ENCODE measurements at regions not wholly inside any gene's neighbourhood (a gene's known extent, or its start where the extent isn't known, plus 50 kb on each side); places are given as distances from the start of the nearest gene placed in this dataset.

- no peak for DNase-seq (ENCODE audit: low spot score)
Observed at GRCh38 chr5:24831989-24832388, 187.2 kb upstream of the CDH10 start.

- no peak for DNase-seq (ENCODE audit: low spot score)
Observed at GRCh38 chr5:24823625-24824024, 178.8 kb upstream of the CDH10 start.

- no peak for DNase-seq (ENCODE audit: low spot score)
Observed at GRCh38 chr5:24819841-24820240, 175.1 kb upstream of the CDH10 start.

DNA sequence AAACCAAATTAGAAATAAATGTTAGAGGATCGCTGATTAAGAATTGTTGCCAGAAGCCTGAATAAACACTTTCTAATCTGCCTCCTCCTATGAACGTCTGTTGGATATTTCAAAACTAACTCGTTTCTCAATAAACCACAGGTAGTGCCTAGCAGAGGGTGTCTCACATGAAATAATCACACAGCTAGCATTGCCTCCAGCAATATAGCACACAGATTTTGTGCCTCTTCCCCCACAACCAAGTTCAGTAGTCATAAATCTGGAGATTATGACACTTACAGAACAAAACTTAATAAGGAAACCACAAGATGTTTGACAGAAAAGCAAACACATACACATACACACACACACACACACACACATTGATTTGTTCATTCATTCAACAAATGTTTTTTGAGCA is 173.2 kb upstream of the CDH10 start:
- DNase-seq (ENCODE audit: low spot score): no peak

DNA sequence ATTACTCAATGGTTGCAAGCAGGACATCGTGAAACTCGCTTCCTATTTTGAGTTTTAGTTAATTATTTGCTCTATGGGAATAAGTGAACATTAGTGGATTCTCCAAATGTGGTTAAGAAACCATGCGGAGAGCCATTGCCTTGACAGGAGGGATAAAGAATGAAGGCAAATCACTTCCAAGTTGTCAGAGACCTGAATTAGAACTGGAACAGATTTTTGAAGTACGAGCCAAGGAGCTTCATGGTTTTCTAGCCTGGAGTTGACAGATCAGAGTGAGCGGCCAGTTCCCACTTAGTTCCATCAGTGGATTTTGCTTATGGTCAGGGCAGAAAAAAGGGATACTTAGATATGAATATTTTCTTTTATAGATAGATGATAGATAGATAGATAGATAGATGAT is 171.4 kb upstream of the CDH10 start:
- no peak for DNase-seq (ENCODE audit: low spot score)

- DNase-seq (ENCODE audit: low spot score): no peak
Observed at GRCh38 chr5:24805230-24805629, 160.5 kb upstream of the CDH10 start.

- no peak for DNase-seq (ENCODE audit: low spot score)
Observed at GRCh38 chr5:24804221-24804681, 159.5 kb upstream of the CDH10 start.

DNA sequence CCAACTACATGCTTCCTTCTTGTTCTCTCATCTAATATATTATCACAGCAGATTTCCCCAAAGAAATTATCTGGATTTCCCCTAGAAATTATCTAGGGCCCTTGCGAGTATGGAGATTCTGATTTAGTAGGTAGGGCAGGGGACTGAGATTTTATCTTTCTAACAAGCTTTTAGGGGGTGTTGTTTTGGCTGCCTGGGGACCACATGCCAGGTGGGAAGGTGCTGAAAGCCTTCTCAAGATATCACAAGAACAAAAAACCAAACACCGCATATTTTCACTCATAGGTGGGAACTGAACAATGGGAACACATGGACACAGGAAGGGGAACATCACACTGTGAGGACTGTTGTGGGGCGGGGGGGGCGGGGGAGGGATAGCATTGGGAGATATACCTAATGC is 146.5 kb upstream of the CDH10 start:
- DNase-seq (ENCODE audit: low spot score): no peak

GRCh38 chr5:24789611-24790351 is 145.0 kb upstream of the CDH10 start:
- no peak for DNase-seq (ENCODE audit: low spot score)

DNA sequence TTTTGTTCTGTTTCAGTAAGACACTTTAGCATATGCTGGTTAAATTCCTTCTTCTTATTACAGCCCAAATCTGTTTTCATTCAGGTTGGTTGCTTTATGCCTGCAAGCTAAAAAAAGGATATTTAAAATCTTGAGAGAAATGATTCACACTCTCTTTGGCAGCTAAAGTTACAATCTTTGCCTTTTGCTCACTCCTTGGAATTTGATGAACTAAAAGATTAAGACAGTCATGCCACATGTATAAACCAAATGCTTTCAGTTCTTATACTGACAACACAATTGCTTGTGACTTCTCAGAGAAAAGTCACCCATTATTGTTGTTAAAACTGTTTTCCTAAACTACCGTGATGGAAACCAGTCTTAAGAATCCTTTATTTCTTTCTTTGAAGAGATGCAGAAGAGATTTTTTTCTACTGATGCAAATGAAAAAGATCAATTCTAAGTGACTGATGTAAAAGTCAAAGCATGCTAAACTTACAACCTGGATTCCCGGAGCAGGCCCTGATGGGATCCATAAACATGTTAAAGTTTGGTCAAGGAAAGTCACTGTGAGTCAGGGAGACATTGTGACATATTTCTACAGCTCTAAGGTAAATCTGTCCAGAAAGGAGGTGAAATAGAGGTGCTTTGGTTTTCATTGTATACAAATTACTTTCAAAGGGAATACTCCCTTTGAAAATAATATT is 144.2 kb upstream of the CDH10 start:
- DNase-seq (ENCODE audit: low spot score): no peak

- DNase-seq (ENCODE audit: low spot score): no peak
Observed at GRCh38 chr5:24786108-24786507, 141.3 kb upstream of the CDH10 start.

DNA sequence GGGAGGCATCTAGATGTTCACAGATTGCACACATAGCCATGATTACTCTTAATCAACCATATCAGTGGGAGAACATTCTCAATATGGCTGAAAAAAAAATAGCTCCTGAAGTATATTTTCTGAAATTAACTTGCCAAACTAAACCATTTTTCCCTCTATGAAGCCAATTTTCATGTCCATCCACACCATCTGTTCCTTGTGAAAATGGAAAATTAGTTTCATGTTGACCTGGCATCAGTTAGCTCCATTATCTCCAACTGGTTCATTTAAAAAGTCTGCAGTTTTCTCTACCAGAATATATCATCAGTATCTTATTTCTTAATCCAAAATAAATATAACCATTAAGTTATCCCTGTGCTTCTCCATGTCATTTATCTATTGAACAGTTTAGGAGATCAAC is 138.8 kb upstream of the CDH10 start:
- no peak for DNase-seq (ENCODE audit: low spot score)

DNA sequence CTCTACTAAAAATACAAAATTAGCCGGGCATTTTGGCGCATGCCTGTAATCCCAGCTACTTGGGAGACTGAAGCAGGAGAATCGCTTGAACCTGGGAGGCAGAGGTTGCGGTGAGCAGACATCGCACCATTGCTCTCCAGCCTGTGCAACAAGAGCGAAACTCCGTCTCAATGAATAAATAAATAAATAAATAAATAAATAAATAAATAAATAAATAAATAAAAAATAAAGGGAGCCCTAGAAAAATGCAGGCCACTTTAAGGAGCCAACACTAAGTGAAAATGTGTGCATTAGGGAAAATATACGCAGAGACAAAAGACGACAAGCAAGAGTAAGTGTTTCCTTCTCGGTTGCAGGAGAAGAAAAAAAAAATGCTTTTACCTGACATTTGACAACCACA is 132.6 kb upstream of the CDH10 start:
- DNase-seq (ENCODE audit: low spot score): no peak

- DNase-seq (ENCODE audit: low spot score): no peak
Observed at GRCh38 chr5:24773261-24773660, 128.5 kb upstream of the CDH10 start.

- DNase-seq (ENCODE audit: low spot score): no peak
Observed at GRCh38 chr5:24767086-24767485, 122.3 kb upstream of the CDH10 start.

DNA sequence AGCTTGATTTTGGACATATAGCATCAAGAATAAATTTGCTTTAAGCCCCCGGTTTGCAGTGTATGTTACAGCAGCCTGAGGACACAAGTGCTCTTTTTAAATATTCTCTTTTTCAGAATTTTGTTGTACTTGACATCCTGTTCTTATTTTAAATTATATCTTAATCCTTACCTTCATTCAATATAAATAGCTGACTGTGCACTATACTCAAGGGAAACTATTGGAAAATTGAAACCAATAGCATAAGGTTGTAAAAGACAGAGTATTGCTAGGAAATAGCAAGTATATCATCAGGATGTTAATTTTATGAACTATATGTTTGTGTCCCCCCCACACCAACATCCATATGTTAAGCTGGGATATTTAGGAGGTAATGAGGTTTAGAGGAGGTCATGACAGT is 120.4 kb upstream of the CDH10 start:
- DNase-seq (ENCODE audit: low spot score): no peak

GRCh38 chr5:24750355-24750754 is 105.6 kb upstream of the CDH10 start:
- DNase-seq (ENCODE audit: low spot score): no peak

DNA sequence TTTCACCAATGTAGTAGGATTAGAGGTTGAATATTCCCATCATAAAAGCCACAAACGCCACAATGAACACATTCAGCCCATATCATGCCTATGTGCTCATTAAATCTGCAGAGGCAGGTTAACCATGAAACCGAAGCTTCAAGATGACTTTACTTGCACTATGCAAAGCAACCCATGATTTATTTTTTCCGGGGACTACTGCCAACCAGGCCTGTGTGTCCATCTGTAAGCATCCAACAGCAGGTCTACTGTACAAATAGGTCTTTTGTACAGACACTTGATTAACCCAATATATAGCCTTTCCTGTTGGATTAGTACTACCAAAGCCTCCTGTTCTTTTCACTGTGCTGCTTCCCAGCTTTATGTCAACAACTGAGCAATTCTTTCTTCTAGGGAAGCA is 104.9 kb upstream of the CDH10 start:
- no peak for DNase-seq (ENCODE audit: low spot score)

- no peak for DNase-seq (ENCODE audit: low spot score)
Observed at GRCh38 chr5:24747327-24747726, 102.5 kb upstream of the CDH10 start.

- no peak for DNase-seq (ENCODE audit: low spot score)
Observed at GRCh38 chr5:24742334-24742733, 97.6 kb upstream of the CDH10 start.

DNA sequence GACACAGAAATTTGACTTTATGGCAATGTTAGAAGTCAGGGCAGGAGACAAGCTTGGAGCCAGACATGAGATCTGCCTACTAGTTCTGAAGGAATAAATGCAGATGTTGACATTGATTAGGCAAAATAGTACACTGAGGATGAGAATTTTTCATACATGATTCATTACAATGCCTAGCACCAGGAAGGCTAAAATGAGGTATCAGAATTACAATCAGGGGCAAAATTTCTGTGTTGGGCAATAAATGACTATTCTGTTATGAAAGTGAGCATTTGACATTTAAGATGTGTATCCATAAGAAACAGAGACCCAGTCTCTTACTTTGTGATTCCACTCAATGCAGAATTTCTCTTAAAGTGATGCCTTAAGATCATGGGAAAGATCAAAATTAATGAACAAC is 92.4 kb upstream of the CDH10 start:
- no peak for DNase-seq (ENCODE audit: low spot score)

GRCh38 chr5:24735284-24735683 is 90.5 kb upstream of the CDH10 start:
- DNase-seq (ENCODE audit: low spot score): no peak

- DNase-seq (ENCODE audit: low spot score): no peak
Observed at GRCh38 chr5:24732184-24732583, 87.4 kb upstream of the CDH10 start.

DNA sequence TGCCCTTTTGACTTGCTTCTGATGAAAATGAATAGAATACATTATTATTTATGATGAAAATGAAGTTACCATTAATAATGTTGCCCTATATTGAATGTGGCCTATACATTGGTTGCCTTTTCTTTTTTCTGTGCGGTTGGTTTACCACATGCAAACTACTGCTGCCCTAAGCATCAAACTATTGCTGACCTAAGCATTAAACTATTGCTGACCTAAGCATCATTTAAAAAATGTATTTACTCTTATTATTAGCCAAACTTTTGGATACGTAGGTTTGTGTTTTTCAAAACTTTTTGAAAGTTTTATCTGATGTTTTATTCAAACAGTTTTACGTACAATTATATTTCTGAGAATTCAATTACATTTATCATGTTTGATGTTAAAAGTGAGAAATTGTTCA is 76.0 kb upstream of the CDH10 start:
- DNase-seq (ENCODE audit: low spot score): no peak

Data from SW480 (cell line).